HG03064 (cell line): ENCODE measurements at regions not wholly inside any gene's neighbourhood (a gene's known extent, or its start where the extent isn't known, plus 50 kb on each side); places are given as distances from the start of the nearest gene placed in this dataset.
"Not testable (repeated sequence)": the region's sequence is repeated elsewhere in the genome, so short reads cannot be mapped to it uniquely, and the experiment has no call there.

Experiments
- ATAC-seq: cut with Tn5 transposase; IDR thresholded peaks from one replicate; pipeline ENCODE4 v1.9.1; 2021; ENCODE audit warnings: low read depth; ENCODE audit not compliant: unreplicated experiment

- ATAC-seq = no peak
Observed at GRCh38 chr15:81642451-81642990, 268.5 kb upstream of the TMC3 start.

GRCh38 chr15:81636064-81636463, 262.1 kb upstream of the TMC3 start:
- ATAC-seq = not testable (repeated sequence)

GRCh38 chr15:81633889-81634288, 259.9 kb upstream of the TMC3 start:
- no peak for ATAC-seq

GRCh38 chr15:81625896-81626295, 251.9 kb upstream of the TMC3 start:
- no peak for ATAC-seq

DNA sequence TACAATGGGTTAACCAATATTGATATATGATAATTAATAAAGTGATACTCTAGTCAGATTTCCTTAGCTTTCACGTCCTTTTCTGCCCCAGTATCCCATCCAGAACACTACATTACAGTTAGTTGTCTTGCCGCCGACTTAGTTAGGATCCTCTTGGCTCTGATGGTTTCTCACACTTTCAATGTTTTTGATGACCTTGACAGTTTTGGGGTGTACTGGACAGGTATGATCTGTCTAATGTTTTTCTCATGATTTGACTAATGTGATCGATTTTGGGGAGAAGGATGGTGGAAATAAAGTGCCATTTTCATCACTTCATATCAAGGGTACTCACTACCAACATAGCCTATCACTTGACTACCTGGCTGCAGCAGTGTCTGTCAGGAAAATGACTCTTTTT, 245.0 kb upstream of the TMC3 start:
- no peak for ATAC-seq

DNA sequence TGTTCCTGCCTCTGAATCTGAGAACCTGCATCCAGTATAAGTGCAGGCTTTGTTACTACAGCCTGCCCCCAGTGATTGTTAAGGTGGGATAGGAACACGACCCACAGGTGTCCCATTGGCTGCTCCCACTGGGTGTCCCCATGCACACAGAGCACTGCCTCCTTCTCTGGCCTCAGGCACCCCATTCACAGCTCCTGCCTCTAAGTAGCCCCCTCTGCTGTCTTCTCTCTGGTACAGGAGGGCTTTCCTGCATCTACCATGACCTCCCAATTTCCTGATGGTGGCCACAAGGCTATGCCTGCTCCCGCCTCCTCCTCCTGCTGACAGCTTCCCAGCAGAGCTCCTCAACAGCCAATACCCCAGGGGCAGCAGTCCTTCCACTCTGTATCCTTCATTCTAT, 238.6 kb upstream of the TMC3 start:
- ATAC-seq = no peak

DNA sequence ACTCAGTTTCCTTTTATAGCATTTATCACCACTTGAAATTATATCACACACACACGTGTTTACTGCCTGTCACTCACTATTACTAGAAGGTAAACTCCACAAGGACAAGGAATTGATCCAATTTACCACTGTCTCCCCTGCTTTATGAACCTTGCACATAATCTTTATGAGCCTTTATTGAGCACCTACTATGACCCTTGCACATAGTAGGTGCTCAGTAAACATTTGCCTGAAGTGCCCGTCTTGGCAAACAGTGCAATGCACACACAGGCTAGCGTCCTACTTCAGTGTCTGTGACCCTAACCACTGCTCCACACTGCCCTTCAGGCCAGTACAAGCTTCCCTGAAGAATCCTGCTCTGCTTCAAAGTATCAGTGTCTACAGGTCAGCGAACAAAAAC, 237.7 kb upstream of the TMC3 start:
- ATAC-seq = no peak

DNA sequence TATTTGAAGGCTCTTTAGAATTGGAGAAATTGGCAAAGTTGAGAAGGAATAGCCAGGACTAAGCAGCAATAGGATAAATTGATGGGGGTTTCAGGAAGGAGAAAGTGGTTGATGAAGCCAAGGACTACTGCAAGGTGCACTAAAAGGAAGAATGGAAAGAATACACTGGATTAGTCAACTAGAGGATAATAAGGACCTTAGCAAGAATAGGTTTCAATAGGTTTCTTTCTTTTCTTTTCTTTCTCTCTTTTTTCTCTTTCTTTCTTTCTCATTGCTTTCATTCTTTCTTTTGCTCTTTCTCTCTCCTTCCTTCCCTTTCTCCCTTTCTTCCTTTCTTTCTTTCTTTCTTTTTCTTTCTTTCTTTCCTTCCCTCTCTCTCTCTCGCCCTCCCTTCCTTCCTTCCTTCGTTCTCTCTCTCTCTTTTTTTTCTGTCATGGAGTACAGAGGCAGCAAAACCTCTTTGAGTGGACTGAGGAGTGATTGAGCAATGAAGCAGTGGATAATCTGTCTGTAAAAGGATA, 234.4 kb upstream of the TMC3 start:
- no peak for ATAC-seq

DNA sequence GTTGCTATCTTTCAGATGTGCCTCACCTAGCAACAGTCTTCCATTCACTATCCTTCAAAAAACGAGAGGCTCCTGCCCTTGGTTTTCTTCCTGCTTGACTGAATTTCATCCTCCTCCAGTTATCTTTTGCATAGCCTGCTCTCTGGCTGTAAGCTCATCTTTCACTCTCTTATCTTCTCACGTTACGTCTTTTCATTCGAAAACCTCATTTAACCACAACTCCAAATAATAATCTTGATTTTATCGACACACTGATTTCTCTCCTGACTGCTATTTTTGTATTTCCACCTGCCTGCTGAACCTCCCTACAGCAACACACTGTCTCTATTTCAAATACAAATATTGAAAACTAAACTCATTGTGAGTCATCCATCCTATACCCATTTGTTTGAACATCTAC, 230.7 kb upstream of the TMC3 start:
- ATAC-seq = no peak

GRCh38 chr15:81596159-81596865, 222.3 kb upstream of the TMC3 start:
- ATAC-seq = no peak

DNA sequence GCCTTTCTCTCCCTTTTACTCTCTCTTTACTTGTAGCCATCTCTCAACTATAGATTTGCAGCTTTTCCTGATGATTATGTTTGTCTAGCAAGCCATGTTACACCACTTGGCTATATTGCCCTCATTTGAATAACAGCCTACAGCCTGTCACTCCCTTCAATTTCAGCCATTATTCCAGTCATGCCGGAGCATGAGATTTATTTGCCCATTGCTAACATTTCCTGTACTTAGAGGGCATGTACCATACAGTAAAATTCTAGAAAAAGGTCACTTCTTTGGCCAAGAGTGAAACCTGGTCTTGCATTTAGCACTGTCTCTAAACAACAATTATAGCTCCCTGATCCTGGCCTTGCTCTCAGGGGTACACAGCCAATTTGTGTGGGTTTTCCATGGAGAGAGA, 221.7 kb upstream of the TMC3 start:
- ATAC-seq = no peak

- ATAC-seq = no peak
Observed at GRCh38 chr15:81589671-81590070, 215.7 kb upstream of the TMC3 start.

GRCh38 chr15:81575436-81576123, 201.6 kb upstream of the TMC3 start:
- no peak for ATAC-seq

GRCh38 chr15:81573098-81573746, 199.2 kb upstream of the TMC3 start:
- no peak for ATAC-seq

GRCh38 chr15:81572190-81572589, 198.2 kb upstream of the TMC3 start:
- no peak for ATAC-seq

GRCh38 chr15:81569286-81570080, 195.5 kb upstream of the TMC3 start:
- no peak for ATAC-seq

DNA sequence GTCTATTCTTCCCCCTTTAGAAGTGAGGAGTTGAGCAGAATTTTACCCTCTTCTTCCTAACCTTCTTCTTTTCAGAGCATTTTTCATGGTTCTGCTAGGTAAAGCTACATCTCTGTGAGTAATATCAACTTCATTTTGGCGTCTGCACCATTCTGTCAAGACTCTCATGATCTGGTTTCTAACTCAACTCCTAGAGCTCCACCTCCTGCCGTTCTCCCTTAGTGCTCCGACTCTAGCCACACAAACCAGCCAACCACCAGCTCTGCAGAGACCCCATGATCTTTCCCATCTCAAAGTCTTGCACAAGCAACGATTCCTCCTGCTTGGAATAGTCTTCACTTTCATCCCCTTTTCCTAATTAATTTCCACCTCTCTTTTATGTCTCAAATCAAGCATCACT, 193.9 kb upstream of the TMC3 start:
- no peak for ATAC-seq

- ATAC-seq = no peak
Observed at GRCh38 chr15:81562986-81563385, 189.0 kb upstream of the TMC3 start.

DNA sequence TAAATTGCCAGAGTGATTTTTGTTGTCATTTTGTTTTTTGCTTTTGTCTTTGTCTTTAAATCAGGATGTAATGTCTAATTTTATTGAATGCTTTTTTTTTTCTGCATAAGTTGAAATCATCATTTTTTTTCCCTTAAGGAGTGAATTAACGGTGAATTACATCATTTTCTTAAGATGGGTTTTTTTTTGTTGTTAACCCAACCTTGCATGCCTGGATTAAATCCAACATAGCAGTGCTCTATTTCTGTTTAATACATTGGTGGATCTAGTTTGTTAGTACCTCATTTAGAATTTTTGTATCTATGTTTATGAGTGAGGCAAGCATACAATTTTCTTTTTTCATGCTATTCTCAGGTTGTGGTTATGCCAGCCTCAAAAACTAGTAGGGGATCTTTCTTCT, 186.4 kb upstream of the TMC3 start:
- ATAC-seq = no peak

DNA sequence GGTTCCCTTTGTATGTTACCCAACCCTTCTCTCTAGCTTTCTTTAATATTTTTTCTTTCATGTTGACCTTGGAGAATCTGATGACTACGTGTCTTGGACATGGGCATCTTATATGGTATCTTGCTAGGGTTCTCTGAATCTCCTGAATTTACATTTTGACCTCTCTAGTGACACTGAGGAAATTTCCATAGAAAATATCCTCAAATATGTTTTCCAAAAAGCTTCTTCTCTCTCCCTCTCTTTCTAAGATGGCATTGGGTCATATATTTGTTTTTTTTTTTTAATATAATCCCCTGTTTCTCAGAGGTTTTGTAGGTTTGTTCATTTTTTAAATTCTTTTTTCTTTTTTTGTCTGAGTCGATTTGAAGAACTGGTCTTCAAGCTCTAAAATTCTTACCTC, 184.0 kb upstream of the TMC3 start:
- ATAC-seq = no peak

DNA sequence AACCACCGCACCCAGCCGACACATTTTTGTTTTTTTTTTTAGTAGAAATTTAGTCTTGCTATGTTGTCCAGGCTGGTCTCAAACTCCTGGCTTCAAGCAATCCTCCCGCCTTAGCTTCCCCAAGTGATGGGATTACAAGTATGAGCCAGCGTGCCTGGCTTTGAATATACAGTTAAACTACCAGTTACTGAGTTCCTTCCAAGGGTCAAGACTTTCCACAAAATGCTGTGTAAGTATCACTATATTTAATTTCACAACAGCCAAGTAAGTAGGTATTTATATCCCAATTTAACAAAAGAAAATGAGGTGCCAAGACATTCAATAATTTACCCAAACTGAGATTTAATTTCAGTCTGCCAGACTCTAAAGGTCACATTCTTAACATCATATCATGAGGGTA, 181.3 kb upstream of the TMC3 start:
- no peak for ATAC-seq
